Head of caudate nucleus (tissue), 42 donors: ENCODE measurements at regions not wholly inside any gene's neighbourhood (a gene's known extent, or its start where the extent isn't known, plus 50 kb on each side); places are given as distances from the start of the nearest gene placed in this dataset.
"Not testable (repeated sequence)": the region's sequence is repeated elsewhere in the genome, so short reads cannot be mapped to it uniquely, and the experiment has no call there.

ENCODE experiments used
- DNase-seq, 42 donors: peaks; one replicate each; pipeline versions ENCODE4 v3.0.0 to v3.0.0-alpha.2; 2020 to 2021; ENCODE audit warnings: mixed read lengths in 7 of 42
- intact Hi-C: fragments of 100-400 bp; cut with DNase I; formaldehyde crosslinking; loops from one replicate; pipeline ENCODE4 v1.15.0; 2022

DNA sequence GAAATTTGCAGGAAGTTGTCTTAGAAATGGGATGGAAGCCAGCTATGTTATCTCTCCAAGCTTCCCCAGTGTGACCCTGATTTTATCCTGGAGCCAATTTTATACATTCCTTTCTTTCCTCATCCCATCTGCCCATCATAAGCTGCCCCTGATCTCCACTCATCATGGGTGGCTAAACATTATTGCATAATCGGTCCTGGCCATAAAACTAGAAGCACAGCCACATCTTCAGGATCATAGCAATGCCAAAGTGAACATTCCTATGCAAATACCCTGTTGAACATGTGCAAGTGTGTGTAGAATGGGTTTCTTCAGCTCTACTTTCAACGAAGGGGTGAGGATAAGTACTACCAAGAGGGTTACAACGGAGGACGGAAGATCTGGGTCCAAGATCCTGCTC is 50.6 kb upstream of the COG2 start:
- intact Hi-C loops: no loop called here

DNA sequence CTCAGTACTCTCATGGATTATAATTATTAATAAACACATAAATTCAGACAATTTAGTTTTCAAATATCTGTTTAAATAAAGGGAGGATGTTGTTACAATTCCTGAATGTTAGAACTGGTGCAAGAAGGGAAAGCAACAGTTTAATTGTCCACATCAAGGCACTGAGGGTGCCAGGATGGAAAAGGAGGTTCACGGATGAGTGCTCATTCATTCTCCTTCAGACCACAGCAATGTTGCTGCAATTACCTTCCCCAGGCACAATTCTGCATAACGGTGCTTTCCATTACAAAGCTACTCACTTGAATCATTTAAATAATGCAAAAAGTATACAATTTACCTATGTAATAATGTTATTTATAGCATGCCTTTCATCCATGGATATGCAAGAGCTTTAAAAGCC is 52.3 kb upstream of the COG2 start:
- intact Hi-C loops: no loop called here
- DNase-seq: no peak

More for the DNA sequence above, 50.6 kb upstream of the COG2 start:
- no peak for DNase-seq

DNA sequence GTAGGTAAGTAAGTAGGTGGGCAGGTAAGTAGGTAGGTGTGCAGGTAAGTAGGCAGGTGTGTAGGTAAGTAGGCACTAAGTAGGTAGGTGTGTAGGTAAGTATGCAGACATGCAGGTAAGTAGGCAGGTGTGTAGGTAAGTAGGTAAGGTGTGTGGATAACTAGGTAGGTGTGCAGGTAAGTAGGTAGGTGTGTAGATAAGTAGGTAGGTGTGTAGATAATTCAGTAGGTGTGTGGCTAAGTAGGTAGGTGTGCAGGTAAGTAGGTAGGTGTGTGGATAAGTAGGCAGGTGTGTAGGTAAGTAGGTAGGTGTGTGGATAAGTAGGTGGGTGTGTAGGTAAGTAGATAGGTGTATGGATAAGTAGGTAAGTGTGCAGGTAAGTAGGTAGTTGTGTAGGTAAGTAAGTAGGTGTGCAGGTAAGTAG is 53.9 kb upstream of the COG2 start:
- intact Hi-C loops: no loop called here
- DNase-seq: no peak

DNA sequence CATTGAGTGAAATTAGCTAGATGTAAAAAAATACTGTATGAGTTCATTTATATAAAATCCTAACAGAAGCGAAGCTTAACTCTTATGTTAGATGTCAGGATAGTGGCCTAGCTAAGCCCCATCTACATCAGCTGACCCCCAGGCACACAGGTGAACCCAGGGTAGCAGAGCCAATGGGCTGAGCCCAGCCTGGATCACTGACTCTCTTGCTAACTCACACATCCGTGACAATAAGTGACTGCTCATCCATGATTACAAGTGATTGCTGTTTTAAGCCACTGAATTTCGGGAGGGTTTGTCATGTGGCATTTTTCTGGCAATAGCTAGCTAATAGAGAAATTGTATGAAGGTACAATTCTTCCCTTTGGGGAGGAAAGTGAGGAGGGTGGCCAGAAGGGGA is 55.2 kb upstream of the COG2 start:
- intact Hi-C loops: no loop called here

DNA sequence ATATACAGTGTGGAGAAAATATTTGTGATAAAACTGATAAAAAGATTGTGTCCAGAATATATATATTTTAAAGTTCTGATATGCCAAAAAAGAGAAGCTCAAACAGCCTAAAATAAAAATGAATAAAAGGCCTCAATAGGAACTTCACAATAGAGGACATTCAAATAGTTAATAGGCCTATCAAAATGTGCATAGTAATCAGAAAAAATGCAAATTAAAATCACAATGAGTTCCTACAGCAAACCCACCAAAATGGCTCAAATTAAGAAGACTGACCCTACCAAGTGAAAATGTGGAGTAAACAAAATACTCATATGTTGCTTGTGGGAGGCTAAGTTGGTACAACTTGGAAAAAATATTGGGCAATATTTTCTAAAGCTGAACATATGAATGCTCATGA is 57.6 kb upstream of the COG2 start:
- DNase-seq: no peak
- intact Hi-C loops: no loop called here

More for the DNA sequence above, 55.2 kb upstream of the COG2 start:
- DNase-seq: no peak

DNA sequence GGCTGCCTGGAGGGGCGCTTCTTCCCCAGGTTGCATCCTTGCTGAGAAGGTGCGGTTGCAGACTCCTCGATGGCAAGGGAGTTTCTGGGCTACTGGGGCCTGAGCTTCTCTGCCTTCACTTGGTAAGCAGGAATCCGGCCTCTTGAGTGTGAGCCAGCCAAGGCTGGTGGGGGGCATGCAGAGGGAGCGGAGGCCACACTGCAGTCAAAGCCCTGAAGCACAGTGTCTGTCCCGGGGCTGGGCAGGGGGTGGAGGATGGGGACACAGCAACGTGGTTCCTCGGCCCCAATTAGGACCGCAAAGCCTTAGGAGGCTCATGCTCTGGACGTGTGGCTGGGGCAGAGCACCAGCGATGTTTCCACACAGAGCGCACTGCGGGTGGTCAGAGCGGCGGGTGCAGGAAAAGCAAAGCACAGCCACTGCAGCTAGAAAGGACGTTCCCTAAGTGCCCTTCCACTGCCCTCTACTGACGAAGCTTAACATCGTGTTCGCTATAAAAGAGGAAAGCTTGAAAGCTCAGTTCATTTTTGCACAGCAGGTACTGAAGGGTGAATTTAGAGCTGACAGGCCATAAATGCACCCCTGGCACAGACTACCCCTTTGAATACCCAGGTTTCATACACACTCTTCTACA is 60.7 kb upstream of the COG2 start:
- DNase-seq: no peak
- intact Hi-C loops: no loop called here

DNA sequence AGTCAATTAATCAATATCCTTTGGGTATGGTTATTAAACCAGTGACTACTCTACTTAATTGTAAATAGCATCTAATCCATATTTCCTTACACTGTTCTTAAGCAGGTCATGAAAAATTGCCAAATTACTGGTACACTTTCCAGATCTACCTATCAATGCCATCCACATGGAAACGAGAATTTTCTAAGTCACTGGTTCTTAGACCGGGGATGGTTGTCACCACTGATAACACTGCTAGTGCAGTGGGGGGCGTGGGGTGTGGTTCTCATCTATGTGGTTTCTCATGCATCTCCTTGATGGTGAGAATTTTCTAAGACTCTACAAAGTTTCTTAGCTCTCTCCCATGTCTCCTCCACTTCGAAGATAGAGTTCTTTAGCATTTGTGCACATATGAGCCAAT is 63.7 kb upstream of the COG2 start:
- no peak for DNase-seq
- intact Hi-C loops: no loop called here

DNA sequence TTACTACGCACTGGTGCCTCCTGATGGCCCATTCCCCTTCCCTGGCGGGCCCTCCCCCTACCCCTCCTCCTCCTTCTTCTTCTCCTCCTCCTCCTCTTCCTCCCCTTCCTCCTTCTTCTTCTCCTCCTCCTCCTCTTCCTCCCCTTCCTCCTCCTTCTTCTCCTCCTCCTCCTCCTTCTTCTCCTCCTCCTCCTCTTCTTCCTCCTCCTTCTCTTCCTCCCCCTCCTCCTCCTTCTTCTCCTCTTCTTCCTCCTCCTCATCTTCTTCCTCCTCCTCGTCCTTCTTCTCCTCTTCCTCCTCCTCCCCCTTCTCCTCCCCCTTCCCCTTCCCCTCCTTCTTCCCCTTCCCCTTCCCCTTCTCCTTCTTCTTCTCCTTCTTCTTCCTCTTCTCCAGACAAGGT is 64.7 kb upstream of the COG2 start:
- no peak for DNase-seq
- intact Hi-C loops: no loop called here

DNA sequence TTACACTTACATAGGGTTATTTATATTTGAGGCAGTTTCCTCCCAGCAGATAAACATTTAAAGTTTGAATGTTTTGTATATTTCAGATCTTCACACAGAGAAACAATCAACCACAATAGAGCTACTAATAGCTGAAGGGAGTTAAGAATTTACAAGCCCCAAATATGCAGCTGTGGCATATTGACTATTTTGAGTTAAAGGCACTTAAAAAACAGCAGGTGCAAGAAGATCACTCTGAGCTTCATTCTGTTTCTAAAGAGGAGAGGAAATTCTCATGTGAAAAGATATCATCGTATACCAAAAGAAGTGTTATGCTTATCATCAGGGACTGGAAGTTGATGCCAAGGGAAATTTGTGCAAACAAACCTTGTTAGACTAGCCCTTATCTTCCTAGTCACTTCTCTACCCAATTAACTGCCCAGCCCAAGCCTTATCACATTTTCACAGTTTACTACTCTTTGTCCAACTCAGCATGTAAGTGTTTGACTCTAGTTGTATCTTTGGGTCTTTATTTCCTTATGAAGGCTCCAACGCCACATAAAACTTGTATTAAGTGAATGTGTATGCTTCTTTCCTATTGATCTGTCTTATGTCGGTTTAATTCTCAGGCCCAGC is 66.3 kb upstream of the COG2 start:
- DNase-seq: no peak
- intact Hi-C loops: no loop called here

DNA sequence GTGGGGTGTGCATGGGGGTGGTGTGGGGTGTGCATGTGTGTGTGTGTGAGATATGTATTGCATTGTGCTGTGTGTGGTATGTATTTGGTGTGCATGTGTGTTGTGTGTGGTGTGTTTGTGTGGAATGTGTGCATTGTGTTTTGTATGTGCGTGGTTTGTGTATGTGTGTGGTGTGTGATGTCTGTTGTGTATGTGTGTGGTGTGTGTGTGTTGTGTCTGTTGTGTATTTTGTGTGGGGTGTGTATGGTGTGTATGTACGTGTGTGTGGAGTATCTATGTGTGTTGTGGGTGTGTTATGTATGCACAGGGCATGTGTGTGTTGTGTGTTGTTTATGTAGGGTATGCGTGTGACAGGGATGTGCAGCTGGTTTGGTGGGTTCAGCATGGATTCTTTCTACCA is 67.8 kb upstream of the COG2 start:
- no peak for DNase-seq
- intact Hi-C loops: no loop called here

DNA sequence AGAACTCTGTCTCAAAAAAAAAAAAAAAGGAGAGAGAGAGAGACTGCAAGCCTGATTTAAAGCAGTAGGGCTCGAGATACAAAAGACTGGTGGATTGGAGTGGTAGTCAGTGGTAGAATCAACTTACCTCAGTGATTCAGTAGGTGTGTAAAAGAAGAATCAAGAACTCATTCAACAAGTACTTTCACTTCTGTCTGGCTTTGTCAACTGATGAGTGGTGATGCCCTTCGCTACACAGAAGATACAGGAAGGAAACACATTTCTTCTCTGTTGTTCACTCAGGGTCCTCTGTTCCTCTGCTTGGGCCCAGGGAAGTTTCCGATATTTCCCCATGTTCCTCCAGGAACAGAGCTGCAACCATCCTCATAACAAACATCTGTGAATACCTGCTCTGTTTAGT is 68.6 kb upstream of the COG2 start:
- DNase-seq: no peak
- intact Hi-C loops: no loop called here

DNA sequence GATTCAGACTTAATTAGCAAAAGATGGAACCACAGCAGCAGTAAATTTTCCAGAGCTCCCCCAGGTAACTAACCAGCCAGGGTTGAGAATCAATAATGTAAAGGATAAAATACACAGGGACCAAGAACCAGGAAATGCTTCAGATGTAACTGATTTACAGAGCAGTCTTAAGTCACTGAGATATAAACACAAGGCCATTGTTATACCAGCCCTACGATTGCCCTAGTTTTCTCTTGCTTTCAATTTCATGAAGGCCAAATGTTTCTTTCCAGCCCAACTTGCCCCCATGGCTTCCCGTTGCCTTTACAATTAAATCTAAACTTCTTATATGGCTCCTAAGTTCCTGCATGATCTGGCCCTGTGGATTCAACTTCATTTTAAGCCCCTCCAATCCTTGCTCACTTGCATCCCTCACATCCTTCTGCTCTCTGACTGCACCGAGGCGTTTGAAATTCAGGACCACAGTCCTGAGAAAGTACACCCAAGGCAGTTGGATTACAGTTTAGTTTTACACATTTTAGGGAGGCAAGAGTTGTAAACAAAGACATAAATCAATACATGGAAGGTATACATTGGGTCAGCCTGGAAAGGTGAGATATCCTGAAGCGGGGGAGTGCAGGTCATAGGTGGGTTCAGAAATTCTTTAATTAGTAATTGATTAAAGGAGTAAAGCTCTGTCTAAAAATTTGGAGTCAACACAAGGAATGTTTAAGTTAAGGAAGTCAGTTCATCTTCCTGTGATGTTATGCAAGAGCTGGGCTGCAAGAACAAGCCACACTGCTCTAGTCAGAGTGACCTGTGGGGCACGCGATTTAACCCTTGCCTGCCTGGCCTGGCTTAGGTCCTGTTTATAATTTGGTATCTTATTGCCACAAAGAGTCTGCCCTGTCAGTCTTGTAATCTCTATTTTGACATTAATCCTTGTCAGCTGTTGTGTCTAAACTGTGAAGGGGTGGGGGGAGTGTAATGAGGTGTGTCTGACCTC is 69.9 kb upstream of the COG2 start:
- peak in 1 of 42 donors; percentile 6 for DNase-seq
- intact Hi-C loops: no loop called here

DNA sequence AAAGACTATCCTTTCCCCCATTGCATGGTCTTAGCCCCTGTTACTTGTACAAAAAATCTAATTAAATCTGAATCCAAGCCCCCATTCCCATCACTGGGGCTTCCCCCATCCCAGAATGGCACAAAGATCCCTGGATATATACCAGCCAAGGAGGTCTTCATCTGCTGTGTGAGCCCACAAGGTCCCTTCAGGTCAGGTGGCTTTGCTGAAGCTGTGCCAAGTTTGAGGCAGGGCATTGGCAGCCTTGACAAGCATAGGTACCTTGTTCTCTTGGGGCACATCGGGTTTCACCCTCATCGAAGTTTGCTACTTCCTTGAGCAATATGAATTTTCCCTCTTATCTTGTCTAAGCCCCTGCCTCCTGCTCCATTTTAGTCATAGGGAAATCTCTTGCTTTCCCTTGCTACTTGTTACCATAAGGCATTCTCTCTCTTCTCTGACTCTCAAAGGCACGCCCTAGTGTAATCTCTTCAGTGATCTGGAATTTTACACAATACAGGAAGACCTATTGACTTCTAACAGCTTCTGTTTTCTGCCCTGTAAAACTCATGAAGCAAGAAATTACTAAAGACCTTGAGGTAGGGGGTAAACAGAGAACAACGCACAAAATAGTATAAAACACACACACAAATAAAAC is 71.4 kb upstream of the COG2 start:
- no peak for DNase-seq
- intact Hi-C loops: no loop called here

DNA sequence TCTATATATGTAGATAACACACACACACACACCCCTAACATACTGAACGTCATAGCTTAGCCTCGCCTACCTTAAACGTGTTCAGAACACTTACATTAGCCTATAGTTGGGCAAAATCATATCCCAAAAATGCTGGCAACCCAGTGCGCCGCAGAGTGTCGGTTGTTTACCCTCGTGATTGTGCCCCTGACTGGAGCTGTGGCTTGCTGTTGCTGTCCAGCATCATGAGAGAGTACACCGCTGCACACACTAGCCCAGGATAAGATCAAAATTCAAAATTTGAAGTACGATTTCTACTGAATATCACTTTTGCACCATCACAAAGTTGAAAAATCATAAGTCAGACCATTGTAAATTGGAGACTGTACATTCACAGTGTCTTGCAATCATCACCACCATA is 73.1 kb upstream of the COG2 start:
- no peak for DNase-seq

DNA sequence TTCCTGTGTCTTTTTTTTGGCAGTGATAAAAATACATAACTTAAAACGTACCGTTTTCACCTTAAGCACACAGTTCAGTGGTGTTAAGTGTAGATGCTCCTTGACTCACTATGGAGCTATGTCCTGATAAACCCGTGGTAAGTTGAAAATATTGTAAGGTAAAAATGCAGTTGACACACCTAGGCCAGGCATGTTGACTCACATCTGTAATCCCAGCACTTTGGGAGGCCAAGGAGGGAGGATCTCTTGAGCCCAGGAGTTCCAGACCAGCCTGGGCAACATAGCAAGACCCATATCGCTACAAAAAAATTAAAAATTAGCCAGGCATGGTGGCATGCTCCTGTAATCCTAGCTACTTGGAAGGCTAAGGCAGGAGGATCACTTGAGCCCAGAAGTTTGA is 73.6 kb upstream of the COG2 start:
- intact Hi-C loops: no loop called here
- no peak for DNase-seq

More for the DNA sequence above, 73.1 kb upstream of the COG2 start:
- intact Hi-C loops: no loop called here

DNA sequence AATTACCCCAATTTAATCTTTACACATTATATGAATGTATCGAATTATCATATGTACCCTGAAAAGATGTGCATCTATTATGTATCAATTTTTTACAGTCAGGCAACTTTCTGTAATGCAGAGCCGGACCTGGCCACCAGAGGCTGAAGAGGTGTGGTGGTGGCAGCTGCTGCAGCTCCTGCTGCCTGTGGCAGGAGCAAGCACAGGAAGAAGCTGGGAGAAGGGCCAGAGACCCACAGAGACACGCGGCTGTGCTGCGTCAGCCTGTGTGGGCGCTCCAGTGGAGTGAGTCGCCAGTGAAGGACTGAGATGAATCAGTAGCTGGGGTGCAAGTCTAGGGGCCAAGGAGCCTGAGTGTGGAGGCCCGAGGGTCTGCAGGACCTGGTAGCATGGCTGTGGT is 74.3 kb upstream of the COG2 start:
- DNase-seq: no peak
- intact Hi-C loops: no loop called here

DNA sequence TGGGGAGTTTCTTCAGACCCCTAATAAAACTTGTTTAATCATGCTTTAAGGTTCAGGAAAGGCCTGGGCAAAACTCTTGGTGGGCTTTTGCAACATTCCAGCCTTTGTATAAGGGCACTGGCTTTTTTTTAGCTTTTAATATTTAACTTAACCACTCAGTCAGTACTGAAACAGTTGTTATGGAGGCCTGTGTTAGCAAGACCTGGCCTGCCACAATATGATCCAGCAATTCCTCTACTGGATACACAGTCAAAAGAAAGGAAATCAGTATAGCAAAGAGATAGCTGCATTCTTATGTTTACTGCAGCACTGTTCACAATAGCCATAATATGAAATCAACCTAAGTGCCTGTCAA is 75.1 kb upstream of the COG2 start:
- DNase-seq: no peak
- intact Hi-C loops: no loop called here

DNA sequence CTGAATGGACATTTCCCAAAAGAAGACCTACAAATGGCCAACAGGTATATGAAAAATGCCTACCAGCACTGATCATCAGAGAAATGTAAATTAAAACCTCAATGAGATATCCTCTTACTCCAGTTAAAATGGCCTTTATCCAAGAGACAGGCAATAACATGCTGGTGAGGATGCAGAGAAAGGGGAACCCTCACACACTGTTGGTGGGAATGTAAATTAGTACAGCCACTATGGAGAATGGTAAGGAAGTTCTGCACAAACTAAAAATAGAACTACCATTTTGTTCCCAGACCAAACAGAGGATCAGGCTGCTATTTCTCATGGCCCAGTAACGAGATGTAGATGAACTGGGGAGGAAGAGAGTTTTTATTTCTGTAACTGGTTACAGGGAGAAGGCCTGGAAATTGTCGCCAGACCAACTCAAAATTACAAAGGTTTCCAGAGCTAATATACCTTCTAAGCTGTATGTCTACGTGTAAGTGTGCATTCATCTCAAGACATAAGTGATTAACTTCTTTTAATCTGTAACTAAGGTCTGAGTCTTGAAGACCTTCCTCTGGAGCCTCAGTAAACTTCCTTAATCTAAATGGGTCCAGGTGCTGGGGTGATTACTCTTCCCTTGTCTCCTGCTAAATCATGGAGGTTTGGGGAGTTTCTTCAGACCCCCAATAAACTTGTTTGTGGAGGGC is 75.6 kb upstream of the COG2 start:
- DNase-seq, intact Hi-C loops: not testable (repeated sequence)

DNA sequence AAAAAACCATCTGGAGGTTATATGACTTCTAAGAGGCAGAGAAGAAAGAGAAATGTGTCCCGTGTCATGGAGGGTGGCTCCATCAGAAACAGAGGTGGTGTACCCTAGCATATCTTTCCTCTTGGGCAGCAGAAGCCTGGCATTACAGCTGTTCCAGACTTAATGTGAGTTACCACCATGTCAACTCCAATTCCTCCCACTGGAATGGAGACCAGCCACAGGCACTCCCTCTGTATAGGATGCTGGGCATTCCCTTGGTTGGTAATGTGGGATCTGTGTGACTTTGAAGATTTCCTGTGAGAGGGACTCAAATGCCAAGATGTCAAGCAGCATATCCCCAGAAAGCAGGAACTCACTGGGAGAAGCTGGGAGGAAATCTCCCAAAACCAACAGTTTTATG is 77.1 kb upstream of the COG2 start:
- intact Hi-C loops: no loop called here
- DNase-seq: no peak
